Mammary epithelial cell (primary cell): ENCODE measurements at regions not wholly inside any gene's neighbourhood (a gene's known extent, or its start where the extent isn't known, plus 50 kb on each side); places are given as distances from the start of the nearest gene placed in this dataset.

ENCODE experiments used
- EZH2 ChIP-seq: IDR thresholded peaks from 2 replicates; pipeline ENCODE4 v1.6.1; 2012; ENCODE audit warnings: low read length, inconsistent platforms, borderline replicate concordance
- TF ChIP-seq, protein P1 (sequence below), 2 donors: IDR thresholded peaks in 1 of 2; conservative IDR thresholded peaks in 1 of 2; 2 replicates each; pipeline ENCODE4 v1.5.1; 2011 to 2012; ENCODE audit warnings: inconsistent platforms in 2 of 2, low read length in 2 of 2, mild to moderate bottlenecking in 2 of 2, control low read depth in 1 of 2, low read depth in 1 of 2; ENCODE audit not compliant: insufficient read depth in 1 of 2; ENCODE audit errors: extremely low read depth in 1 of 2

DNA sequence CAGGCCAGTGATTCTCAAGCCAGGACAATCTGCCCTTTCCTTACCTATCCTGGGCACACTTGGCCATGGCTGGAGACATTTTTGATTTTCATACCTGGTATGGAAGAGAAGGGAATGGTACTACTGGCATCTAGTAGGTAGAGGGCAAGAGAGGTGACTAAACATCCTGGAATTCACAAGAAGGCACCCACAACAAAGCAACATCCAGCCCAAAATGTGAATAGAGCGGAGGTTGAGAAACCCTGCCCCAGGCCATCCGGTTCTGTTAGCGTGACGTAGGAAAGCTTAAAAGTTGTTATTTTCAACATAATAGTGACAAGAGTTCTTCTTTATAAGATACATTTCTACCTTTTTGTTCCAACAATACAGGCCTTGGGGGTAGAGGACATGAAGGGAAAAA lies 114.9 kb upstream of the ALX4 start:
- TF ChIP-seq, protein P1, sequence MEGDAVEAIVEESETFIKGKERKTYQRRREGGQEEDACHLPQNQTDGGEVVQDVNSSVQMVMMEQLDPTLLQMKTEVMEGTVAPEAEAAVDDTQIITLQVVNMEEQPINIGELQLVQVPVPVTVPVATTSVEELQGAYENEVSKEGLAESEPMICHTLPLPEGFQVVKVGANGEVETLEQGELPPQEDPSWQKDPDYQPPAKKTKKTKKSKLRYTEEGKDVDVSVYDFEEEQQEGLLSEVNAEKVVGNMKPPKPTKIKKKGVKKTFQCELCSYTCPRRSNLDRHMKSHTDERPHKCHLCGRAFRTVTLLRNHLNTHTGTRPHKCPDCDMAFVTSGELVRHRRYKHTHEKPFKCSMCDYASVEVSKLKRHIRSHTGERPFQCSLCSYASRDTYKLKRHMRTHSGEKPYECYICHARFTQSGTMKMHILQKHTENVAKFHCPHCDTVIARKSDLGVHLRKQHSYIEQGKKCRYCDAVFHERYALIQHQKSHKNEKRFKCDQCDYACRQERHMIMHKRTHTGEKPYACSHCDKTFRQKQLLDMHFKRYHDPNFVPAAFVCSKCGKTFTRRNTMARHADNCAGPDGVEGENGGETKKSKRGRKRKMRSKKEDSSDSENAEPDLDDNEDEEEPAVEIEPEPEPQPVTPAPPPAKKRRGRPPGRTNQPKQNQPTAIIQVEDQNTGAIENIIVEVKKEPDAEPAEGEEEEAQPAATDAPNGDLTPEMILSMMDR (conservative IDR thresholded peaks at IDR 0.05 in 1 of 2, IDR thresholded peaks at IDR 0.05 in 1 of 2; ENCODE audit: extremely low read depth in 1 of 2, insufficient read depth in 1 of 2, low read depth in 1 of 2, low read length in 2 of 2), result no peak
- no peak for TF ChIP-seq EZH2
